ENCODE measurements at regions not wholly inside any gene's neighbourhood (a gene's known extent, or its start where the extent isn't known, plus 50 kb on each side); places are given as distances from the start of the nearest gene placed in this dataset.

DNA sequence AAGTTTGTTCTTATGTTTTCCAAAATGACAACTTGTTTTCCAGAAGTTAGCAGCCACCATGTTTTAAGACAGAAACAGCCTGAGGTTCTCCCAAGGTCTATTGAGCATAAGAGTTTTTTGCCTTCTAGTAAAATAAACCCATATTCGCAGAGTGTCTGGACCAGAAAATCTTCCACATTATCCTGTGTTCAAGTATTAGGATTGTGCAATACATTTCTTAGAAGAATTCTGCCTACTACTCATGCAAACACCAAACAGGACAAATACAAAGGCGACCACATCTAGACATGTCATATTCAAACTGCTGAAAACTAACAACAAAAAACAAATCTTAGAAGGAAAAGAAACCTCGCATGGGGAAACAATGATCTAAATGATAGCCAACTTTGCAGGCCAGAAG is 145.4 kb upstream of the AHI1 start:
- Histone ChIP-seq H3K4me3 (replicated peaks; ENCODE audit: insufficient read depth, low read length) (no peak overlapping the region), H3K27ac (replicated peaks) (no peak overlapping the region), H3K27me3 (ENCODE audit: insufficient read depth, poor library complexity, severe bottlenecking) (no peaks in the 10 kb centered on the region)
- no peak for DNase-seq (ENCODE audit: low read depth in 1 of 2, low spot score in 1 of 2)
- TF ChIP-seq POLR2AphosphoS5 (IDR thresholded peaks at IDR 0.05; ENCODE audit: low read depth) (no peak), GABPA (IDR thresholded peaks at IDR 0.05; ENCODE audit: low read depth) (no peak), REST (IDR thresholded peaks at IDR 0.05; ENCODE audit: insufficient replicate concordance, low read depth) (no peak)
- TF ChIP-seq, protein P1, sequence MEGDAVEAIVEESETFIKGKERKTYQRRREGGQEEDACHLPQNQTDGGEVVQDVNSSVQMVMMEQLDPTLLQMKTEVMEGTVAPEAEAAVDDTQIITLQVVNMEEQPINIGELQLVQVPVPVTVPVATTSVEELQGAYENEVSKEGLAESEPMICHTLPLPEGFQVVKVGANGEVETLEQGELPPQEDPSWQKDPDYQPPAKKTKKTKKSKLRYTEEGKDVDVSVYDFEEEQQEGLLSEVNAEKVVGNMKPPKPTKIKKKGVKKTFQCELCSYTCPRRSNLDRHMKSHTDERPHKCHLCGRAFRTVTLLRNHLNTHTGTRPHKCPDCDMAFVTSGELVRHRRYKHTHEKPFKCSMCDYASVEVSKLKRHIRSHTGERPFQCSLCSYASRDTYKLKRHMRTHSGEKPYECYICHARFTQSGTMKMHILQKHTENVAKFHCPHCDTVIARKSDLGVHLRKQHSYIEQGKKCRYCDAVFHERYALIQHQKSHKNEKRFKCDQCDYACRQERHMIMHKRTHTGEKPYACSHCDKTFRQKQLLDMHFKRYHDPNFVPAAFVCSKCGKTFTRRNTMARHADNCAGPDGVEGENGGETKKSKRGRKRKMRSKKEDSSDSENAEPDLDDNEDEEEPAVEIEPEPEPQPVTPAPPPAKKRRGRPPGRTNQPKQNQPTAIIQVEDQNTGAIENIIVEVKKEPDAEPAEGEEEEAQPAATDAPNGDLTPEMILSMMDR (IDR thresholded peaks at IDR 0.05; ENCODE audit: insufficient read depth, low read length), result no peak

GRCh38 chr6:135644394-135644793 is 146.9 kb upstream of the AHI1 start:
- Histone ChIP-seq H3K27ac (replicated peaks) (no peak overlapping the region), H3K4me3 (replicated peaks; ENCODE audit: insufficient read depth, low read length) (no peak overlapping the region), H3K27me3 (ENCODE audit: insufficient read depth, poor library complexity, severe bottlenecking) (no peaks in the 10 kb centered on the region)
- TF ChIP-seq REST (IDR thresholded peaks at IDR 0.05; ENCODE audit: insufficient replicate concordance, low read depth) (no peak), POLR2AphosphoS5 (IDR thresholded peaks at IDR 0.05; ENCODE audit: low read depth) (no peak), SPI1 (IDR thresholded peaks at IDR 0.05; ENCODE audit: borderline replicate concordance, low read depth) (no peak), GABPA (IDR thresholded peaks at IDR 0.05; ENCODE audit: low read depth) (no peak)
- TF ChIP-seq, protein P1 (IDR thresholded peaks at IDR 0.05; ENCODE audit: insufficient read depth, low read length), result no peak
- DNase-seq (ENCODE audit: low read depth in 1 of 2, low spot score in 1 of 2), result no peak

DNA sequence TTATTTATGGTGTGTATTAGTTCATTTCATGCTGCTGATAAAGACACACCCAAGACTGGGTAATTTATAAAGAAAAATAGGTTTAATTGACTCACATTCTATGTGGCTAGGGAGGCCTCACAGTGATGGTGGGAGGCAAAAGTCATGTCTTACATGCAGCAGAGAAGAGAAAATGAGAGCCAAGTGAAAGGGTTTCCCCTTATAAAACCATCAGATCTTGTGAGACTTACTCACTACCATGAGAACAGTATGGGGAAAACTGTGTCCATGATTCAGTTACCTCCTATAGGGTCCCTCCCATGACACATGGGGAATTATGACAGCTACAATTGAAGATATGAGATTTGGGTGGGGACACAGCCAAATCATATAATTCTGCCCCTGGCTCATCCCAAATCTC is 150.0 kb upstream of the AHI1 start:
- TF ChIP-seq REST (IDR thresholded peaks at IDR 0.05; ENCODE audit: insufficient replicate concordance, low read depth) (no peak), GABPA (IDR thresholded peaks at IDR 0.05; ENCODE audit: low read depth) (no peak), POLR2AphosphoS5 (IDR thresholded peaks at IDR 0.05; ENCODE audit: low read depth) (no peak), SPI1 (IDR thresholded peaks at IDR 0.05; ENCODE audit: borderline replicate concordance, low read depth) (no peak)
- TF ChIP-seq, protein P1 (IDR thresholded peaks at IDR 0.05; ENCODE audit: insufficient read depth, low read length), result no peak
- Histone ChIP-seq H3K4me3 (replicated peaks; ENCODE audit: insufficient read depth, low read length) (no peak overlapping the region), H3K27me3 (ENCODE audit: insufficient read depth, poor library complexity, severe bottlenecking) (no peaks in the 10 kb centered on the region), H3K27ac (replicated peaks) (no peak overlapping the region)
- no peak for DNase-seq (ENCODE audit: low read depth in 1 of 2, low spot score in 1 of 2)
